GM12891 (cell line): ENCODE measurements at regions not wholly inside any gene's neighbourhood (a gene's known extent, or its start where the extent isn't known, plus 50 kb on each side); places are given as distances from the start of the nearest gene placed in this dataset.
"Not testable (repeated sequence)": the region's sequence is repeated elsewhere in the genome, so short reads cannot be mapped to it uniquely, and the experiment has no call there.

Source experiments
- DNase-seq: peaks from one replicate; pipeline ENCODE4 v3.0.0; 2011; ENCODE audit warnings: low spot score; ENCODE audit not compliant: insufficient read length
- FAIRE-seq: peaks from 2 replicates; lab custom pipeline; 2011; peaks lifted over from hg19 to GRCh38; lab: Jason Lieb, UNC
- PAX5 ChIP-seq: IDR thresholded peaks from 2 replicates; pipeline ENCODE4 v1.6.1; 2011; ENCODE audit warnings: low read length, moderate library complexity, mild to moderate bottlenecking; ENCODE audit not compliant: insufficient read depth, severe bottlenecking
- POLR2A ChIP-seq: IDR thresholded peaks from 2 replicates; pipeline ENCODE4 v1.6.1; 2011; ENCODE audit warnings: low read depth, low read length, control low read depth
- POLR2AphosphoS5 ChIP-seq: IDR thresholded peaks from 2 replicates; pipeline ENCODE4 v1.6.1; 2011; ENCODE audit warnings: low read depth, low read length, control low read depth
- POU2F2 ChIP-seq: IDR thresholded peaks from 2 replicates; pipeline ENCODE4 v1.6.1; 2011; ENCODE audit warnings: low read depth, mild to moderate bottlenecking, control low read depth, low read length, moderate library complexity
- SPI1 ChIP-seq: IDR thresholded peaks from 2 replicates; pipeline ENCODE4 v1.6.1; 2011; ENCODE audit warnings: low read depth, low read length, control low read depth
- TAF1 ChIP-seq: IDR thresholded peaks from 2 replicates; pipeline ENCODE4 v1.6.1; 2011; ENCODE audit warnings: low read depth, low read length, control low read depth

- DNase-seq (no peak), FAIRE-seq (no peak)
- TF ChIP-seq POU2F2: no peak
- TF ChIP-seq PAX5: no peak
- no peak for TF ChIP-seq TAF1
- TF ChIP-seq SPI1: no peak
- TF ChIP-seq POLR2AphosphoS5: no peak
- TF ChIP-seq POLR2A: no peak
Measured at GRCh38 chr7:22049766-22050500, 104.2 kb upstream of the CDCA7L start.

- DNase-seq: no peak
- no peak for FAIRE-seq
- no peak for TF ChIP-seq POLR2A
- no peak for TF ChIP-seq POU2F2
- no peak for TF ChIP-seq SPI1
- no peak for TF ChIP-seq TAF1
- TF ChIP-seq POLR2AphosphoS5: no peak
- TF ChIP-seq PAX5: no peak
Measured at GRCh38 chr7:22043367-22043766, 97.7 kb upstream of the CDCA7L start.

GRCh38 chr7:22040923-22041595 is 95.4 kb upstream of the CDCA7L start:
- TF ChIP-seq POLR2AphosphoS5 (no peak), SPI1 (no peak), PAX5 (no peak), POLR2A (no peak), TAF1 (no peak), POU2F2 (no peak)
- FAIRE-seq (no peak), DNase-seq (no peak)

GRCh38 chr7:22039670-22040069 is 94.0 kb upstream of the CDCA7L start:
- FAIRE-seq (no peak), DNase-seq (no peak)
- TF ChIP-seq PAX5 (no peak), POLR2AphosphoS5 (no peak), POU2F2 (no peak), TAF1 (no peak), POLR2A (no peak), SPI1 (no peak)

GRCh38 chr7:22032356-22032755 is 86.7 kb upstream of the CDCA7L start:
- FAIRE-seq, DNase-seq: not testable (repeated sequence)

GRCh38 chr7:22028656-22029055 is 83.0 kb upstream of the CDCA7L start:
- FAIRE-seq, DNase-seq: not testable (repeated sequence)

GRCh38 chr7:22027475-22027874 is 81.8 kb upstream of the CDCA7L start:
- TF ChIP-seq POU2F2: no peak
- no peak for TF ChIP-seq POLR2AphosphoS5
- TF ChIP-seq PAX5: no peak
- TF ChIP-seq SPI1: no peak
- no peak for TF ChIP-seq POLR2A
- no peak for TF ChIP-seq TAF1
- FAIRE-seq (no peak), DNase-seq (no peak)

- FAIRE-seq (no peak), DNase-seq (no peak)
- TF ChIP-seq SPI1: no peak
- no peak for TF ChIP-seq POLR2A
- TF ChIP-seq PAX5: no peak
- TF ChIP-seq POU2F2: no peak
- TF ChIP-seq TAF1: no peak
- TF ChIP-seq POLR2AphosphoS5: no peak
Measured at GRCh38 chr7:22025983-22026382, 80.3 kb upstream of the CDCA7L start.

GRCh38 chr7:22025075-22025474 is 79.4 kb upstream of the CDCA7L start:
- TF ChIP-seq TAF1: no peak
- no peak for TF ChIP-seq POU2F2
- TF ChIP-seq PAX5: no peak
- TF ChIP-seq POLR2AphosphoS5: no peak
- no peak for TF ChIP-seq POLR2A
- no peak for TF ChIP-seq SPI1
- FAIRE-seq: no peak
- DNase-seq: no peak

GRCh38 chr7:22019931-22020330 is 74.2 kb upstream of the CDCA7L start:
- DNase-seq (no peak), FAIRE-seq (no peak)
- no peak for TF ChIP-seq POLR2A
- TF ChIP-seq POLR2AphosphoS5: no peak
- no peak for TF ChIP-seq PAX5

- TF ChIP-seq SPI1: no peak
- no peak for TF ChIP-seq POU2F2
- TF ChIP-seq TAF1: no peak
- TF ChIP-seq POLR2A: no peak
- TF ChIP-seq PAX5: no peak
- TF ChIP-seq POLR2AphosphoS5: no peak
- DNase-seq (no peak), FAIRE-seq (no peak)
Measured at GRCh38 chr7:22016507-22016906, 70.8 kb upstream of the CDCA7L start.
